GM18867 (cell line): ENCODE measurements at regions not wholly inside any gene's neighbourhood (a gene's known extent, or its start where the extent isn't known, plus 50 kb on each side); places are given as distances from the start of the nearest gene placed in this dataset.

Source experiments
- ATAC-seq: cut with Tn5 transposase; IDR thresholded peaks from one replicate; pipeline ENCODE4 v1.9.1; 2021; ENCODE audit warnings: mild to moderate bottlenecking, moderate library complexity; ENCODE audit not compliant: unreplicated experiment

GRCh38 chr12:27382924-27383323 lies 50.3 kb downstream of the BMAL2 start:
- ATAC-seq, result no peak

DNA sequence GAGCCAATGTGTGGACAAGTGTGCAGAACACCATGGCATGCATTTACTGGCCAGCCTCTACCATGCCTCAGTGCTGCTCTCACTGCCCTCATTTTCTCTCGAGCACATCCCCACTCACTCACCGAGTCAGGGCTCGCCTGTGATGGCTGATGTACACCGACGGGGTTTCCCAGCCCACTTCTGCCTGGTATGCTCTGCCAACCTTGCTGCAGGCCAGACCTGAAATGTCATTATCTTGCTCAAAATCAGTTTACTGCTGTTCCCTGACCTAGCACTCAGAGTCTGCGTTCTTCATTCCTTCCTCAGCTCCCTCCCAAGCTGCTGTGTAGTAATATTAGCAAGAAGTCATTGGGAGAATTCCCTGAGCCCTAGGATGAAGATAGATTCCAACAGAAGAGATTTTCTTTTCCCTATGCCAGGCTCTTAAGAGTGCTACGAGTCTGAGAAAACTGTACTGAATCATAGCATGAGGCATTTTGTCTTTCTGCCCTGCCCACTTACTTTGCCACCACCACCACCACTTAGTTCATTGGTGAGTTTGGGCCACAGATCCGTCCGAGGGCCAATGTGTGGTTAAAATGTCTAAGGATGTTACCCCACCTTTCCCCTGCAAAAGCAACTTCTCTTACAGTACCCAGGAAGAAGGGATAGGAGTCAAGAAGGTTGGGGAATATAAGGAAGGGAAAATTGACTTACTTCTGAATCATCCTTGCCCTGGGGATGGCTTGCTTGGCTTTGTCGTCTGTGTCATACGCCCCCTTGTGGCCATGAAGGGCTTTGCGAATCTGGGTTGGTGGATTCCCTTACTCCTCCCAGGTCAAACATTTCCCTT lies 51.0 kb downstream of the BMAL2 start:
- peak; percentile 59 for ATAC-seq

- ATAC-seq, result no peak
Measured at GRCh38 chr12:27384261-27384590, 51.6 kb downstream of the BMAL2 start.

- no peak for ATAC-seq
Measured at GRCh38 chr12:27385766-27386564, 53.3 kb downstream of the BMAL2 start.

DNA sequence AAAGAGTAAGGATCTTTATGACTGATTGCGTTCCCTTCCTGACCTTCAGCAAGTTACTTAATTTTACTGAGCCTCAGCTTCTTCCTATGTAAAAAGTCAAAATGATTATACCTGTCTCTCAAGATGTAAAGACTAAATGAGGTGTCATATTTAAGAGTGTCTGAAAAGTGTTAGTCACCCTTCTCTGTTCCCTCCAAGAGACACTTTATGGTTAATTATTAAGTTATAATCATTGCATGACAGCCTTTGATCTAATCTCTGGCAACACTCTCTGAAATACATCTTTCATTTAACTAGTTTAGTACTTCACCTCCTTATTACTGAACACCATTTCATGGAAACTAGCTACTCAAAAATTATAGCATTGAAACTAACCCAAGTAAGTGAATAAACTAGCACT lies 54.8 kb downstream of the BMAL2 start:
- ATAC-seq, result no peak

DNA sequence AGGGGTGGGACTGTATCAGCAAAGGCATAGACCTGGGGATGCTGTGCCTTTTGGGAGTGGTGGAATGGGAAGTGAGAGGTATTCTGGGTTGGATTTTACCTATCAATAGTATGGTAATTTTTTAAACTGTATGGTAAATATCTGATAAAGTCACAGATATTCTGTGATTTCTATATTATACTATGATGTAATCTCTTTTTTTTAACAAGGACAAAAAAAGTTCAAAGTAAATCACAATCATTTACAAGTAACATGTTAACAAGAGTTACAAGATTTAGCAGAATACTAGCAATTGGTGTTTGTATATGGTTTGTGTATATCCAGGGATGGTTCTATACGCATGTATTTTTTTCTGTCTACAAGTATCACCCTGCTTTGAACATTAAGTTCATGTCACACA lies 56.0 kb downstream of the BMAL2 start:
- ATAC-seq, result no peak

GRCh38 chr12:27394676-27395075 lies 51.9 kb upstream of the SMCO2 start:
- no peak for ATAC-seq

GRCh38 chr12:27396216-27396815 lies 50.2 kb upstream of the SMCO2 start:
- ATAC-seq, result no peak
